ENCODE measurements at regions not wholly inside any gene's neighbourhood (a gene's known extent, or its start where the extent isn't known, plus 50 kb on each side); places are given as distances from the start of the nearest gene placed in this dataset.
"Not testable (repeated sequence)": the region's sequence is repeated elsewhere in the genome, so short reads cannot be mapped to it uniquely, and the experiment has no call there.

DNA sequence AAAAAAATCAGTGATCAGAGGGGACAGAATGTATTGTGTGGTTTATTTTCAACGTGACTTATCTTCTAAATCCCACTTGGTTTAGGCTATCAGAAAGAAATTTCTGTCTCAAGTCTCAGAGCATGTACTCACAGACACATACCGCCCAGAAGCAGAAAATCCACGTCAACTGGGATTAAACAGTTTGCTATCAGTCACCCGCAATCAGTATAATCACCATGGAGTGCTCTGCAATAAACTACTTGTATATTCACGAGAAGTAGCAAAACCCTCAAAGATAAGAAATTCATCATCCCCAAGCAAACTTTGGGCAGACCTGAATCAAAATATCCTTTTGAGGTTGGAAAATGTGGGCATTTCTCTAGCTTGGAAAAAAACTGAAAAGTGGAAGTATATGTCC is 259.1 kb downstream of the FGFR2 start:
- DNase-seq = no peak

DNA sequence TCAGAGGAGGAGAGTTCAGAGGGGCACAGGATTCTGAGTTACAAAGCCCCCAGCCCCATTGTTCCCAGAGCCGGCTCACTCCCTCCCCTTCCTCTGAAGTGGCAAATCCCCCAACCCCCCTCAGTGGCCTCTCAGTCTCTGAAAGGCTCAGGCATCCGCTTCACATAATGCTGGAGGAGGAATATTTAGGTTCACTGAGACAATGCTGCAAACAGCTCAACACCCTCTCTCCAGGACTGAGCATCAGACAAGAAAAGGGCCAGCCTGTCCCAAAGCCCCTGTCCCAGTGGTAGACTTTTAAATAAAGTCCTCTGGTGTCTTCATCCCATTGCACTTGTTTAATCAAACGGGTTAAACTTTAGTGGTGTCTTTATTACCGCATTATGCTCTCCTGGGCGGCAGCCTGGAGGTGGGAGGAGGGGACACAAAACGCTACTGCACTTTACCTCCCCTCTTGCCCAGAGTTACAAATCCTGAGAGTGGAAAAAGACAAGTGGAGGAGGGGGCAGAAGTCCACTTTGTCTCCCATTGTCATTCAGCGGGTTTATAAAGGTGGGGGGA is 257.9 kb downstream of the FGFR2 start:
- DNase-seq = no peak

DNA sequence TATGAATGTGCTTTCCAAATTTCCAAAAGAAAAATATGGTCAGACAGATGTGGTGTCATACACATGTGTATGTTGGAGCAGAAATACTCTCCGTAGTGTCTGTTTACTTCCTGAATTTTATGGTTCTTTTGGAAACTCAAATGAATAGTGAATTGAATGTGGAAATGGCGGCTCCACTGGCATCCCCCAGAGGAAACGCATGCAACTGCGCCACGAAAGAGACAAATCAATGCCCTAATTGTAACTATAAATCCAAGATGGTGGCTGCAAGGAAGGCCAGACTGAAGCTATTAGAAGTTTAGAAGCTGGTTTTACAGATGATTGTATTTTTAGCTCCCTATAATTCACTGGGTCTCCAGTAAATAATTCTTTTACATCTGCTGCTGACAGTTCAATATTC is 246.7 kb downstream of the FGFR2 start:
- DNase-seq = no peak

DNA sequence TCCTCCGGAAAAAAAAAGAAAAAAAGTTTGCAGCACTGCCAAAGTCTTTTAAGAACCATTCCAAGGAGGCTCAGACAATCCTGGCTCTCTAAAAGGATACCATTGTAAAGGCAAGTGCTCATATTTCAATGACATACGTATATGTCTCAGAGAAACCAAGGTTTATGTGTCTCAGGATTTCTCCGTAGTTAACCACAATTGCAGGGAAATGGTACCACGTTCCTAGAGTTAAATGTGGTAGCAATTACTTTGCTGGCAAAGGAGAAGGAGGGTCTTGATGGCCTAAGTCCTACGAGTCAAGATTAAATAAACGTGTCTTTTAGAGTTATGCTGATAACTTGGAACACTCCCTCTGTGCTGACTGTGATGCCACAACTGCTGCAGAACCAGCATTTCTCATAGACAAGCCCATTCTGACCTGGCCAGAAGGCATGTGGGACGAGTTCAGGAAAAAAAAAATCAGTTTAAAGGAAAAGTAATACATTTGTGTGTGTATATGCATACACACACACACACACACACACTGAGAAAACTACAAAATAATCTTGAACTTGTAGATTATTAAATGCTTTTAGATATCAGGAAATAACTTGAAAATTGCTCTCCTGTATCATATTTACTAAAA is 245.9 kb downstream of the FGFR2 start:
- DNase-seq = peak; percentile 3

DNA sequence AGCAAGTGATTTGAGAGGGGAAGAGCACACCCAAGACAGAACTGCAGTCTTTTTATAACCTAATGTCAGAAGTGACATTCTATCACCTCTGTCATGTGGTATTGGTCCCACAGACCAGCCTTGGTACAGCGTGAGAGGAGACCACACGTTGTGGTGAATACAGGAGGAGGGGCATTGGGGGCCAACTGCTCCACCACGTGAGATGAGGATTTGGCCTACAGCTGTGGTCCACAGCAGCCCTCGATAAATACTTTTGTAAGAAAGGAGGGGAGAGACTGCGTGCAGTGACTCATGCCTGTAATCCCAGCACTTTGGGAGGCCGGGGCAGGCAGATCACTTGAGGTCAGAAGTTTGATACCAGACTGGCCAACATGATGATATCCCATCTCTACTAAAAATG is 243.1 kb downstream of the FGFR2 start:
- DNase-seq = no peak

DNA sequence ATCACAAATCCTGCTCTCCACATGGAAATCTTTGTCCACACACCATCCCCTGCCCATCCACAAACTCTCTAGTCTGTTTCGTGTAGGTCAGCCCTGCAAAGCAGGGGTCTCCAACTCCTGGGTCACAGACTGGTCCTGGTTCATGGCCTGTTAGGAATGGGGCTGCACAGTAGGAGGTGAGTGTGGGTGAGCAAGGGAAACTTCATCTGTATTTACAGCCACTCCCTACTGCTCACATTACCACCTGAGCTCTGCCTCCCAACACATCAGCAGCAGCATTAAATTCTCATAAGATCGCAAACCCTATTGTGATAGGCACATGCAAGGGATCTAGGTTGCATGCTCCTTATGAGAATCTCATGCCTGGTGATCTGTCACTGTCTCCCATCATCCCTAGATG is 242.1 kb downstream of the FGFR2 start:
- no peak for DNase-seq

DNA sequence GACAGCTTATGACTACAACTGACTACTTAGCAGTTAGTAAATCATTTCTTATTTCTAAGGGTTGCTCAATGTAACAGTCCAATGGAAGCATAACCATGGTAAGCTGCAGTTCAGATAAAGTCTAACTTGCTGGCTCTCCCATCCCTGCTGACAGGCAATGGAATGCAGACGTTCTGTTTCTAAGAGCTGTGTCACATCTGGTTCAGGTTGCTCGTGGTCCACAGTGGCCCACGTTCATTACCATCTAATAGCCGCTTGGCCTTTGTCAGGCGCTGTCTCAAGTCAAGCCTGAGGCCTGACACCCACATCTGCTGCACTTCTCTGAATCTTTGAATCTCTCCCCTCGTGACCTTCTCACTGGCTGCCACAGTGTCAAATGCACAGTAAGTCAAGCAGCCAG is 240.8 kb downstream of the FGFR2 start:
- DNase-seq = no peak

DNA sequence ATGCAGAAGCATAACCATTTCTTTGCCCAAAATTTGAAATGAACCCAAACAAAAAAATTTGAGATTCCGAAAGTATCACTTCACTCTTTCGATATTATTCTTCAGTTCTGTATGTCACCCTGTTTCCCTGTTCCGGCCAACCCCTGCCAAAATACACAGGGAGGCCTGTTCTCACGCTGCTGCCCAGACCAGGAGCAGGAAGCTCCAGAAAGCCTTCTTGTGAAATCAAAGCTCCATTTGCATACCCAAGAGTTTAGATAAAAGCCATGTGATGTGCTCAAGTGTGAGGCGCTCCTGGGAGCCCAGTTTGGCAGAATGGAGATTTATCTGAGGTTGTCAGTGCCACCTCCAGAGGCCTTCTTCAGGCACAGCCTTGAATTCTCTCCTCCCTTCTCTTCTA is 236.2 kb downstream of the FGFR2 start:
- no peak for DNase-seq

DNA sequence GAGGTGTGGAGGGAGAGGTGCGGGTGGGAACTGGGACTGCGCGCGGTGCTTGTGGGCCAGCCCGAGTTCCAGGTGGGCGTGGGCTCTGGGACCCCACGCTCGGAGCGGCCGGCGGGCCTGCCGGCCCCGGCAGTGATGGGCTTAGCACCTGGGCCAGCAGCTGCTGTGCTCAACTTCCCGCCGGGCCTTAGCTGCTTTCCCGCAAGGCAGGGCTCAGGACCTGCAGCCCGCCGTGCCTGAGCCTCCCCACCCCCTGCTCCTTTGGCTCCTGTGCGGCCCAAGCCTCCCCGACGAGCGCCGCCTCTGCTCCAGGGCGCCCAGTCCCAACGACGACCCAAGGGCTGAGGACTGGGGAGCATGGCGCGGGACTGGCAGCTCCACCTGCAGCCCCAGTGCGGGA is 232.7 kb downstream of the FGFR2 start:
- no peak for DNase-seq

DNA sequence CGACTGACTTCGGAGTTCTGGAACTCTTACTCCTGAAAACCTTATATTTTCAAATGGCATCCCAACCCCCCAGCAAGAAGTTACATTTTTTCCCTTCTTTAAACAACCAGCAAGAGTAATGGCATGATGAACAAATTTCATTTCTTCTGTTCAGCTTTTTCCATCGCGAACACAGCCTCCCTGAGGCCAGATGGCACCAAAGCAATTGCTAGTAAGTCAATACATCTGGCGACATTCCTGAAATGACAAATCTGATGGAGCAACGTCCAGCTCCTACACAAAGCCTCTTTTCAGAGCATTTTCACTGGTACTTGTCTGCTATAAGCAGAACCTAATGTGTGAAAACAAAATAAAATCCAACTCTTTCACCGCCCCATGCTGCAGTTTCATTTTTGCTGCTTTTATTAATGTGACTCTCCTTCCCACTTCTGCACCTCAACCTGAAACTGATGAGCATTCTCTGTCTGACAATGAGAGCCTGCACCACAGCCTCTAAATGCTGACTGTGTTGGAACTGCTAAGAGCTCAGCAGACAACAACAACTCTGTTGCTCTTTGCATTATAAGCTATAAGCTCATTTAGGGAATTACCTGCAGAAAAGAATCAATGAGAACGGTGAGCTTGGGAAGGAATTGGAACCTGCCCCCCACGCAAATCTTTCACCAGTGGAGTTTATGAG is 229.8 kb downstream of the FGFR2 start:
- no peak for DNase-seq

DNA sequence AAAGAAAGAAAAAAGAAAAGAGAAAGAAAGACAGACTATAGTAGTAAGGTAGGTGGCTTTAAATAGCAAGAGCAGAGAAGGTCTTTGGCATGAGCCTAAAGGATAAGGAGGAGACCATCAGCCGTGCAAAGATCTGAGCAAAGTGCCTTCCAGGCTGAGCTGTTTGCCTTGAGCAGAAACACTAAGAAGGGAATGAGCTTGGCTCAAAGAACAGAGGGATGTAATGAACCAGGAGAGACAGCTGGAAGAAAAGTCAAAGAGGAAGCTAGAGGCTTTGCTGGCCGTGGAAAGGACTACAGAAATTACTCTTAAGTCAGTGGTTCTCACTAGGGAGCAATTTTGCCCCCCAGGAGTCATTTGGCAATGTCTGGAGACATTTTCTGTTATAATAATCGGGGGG is 228.6 kb downstream of the FGFR2 start:
- no peak for DNase-seq

DNA sequence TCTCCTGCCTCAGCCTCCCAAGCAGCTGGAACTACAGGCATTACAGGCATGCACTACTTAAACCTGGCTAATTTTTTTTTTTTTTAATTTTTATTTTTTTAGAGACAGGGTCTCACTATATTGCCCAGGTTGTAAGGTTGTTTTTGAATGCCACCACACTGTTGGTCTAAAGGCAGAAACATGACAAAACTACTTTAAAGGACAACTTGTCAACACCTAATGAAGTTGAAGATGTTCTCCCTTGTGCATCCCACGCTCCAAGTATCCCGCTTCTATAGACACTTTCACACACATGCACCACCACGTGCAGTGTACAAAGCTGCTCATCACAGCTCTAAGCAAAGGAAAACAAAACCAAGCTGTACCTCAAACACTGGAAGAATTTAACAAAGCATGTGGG is 226.4 kb downstream of the FGFR2 start:
- DNase-seq = no peak

DNA sequence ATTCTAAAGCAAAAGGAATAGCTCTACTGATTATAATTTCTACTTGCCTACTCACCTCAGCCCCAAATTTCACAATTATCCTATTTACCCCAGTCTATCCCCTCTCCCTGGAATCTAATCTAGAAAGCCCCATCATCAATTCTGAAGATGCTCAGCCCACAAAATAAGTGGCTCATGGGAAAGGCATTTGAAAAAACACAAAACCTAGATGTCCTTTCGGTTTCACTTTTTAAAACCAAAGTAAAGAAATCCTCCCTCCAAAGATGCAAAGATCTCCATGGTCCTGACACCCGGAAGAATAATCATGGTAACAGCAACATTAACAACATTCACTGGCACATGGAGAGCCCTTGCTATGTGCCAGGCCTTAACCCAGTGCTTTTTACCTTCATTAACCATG is 224.8 kb downstream of the FGFR2 start:
- no peak for DNase-seq

DNA sequence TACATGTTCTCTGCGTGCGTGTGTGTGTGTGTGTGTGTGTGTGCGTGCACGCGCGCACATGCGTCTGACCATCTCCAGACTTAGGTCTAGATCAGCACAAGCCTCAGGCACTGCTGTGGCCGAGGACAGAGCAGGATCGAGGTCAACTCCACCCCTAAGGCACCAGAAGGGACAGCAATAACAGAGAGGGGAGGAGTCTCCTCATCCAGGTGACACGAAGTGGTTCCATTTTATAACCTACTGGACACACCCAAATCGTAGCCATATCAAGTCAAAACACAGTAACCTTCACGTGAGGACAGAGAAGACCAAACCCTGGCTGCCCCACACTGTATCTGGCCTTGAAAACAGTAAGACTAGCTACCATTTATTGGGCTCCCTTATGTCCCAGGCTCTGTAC is 224.1 kb downstream of the FGFR2 start:
- no peak for DNase-seq

DNA sequence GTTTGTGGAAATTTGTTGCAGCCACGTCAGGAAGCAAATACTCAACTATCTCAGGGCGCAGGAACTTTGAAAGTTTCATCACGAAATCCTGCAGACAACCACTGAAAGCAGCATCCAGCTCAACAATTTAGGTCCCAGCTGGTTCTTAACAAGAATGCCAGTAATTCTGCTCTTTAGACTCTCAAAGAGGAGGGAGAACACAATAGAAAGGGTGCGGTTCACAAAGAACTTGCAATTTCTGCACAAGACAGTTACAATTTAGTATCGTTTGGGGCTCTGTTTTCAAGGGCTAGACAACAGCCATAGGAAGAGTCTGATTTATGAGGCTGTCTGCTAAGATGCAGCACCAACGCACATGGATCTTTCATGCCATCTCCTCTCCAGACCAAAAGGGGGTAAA is 223.1 kb downstream of the FGFR2 start:
- no peak for DNase-seq

DNA sequence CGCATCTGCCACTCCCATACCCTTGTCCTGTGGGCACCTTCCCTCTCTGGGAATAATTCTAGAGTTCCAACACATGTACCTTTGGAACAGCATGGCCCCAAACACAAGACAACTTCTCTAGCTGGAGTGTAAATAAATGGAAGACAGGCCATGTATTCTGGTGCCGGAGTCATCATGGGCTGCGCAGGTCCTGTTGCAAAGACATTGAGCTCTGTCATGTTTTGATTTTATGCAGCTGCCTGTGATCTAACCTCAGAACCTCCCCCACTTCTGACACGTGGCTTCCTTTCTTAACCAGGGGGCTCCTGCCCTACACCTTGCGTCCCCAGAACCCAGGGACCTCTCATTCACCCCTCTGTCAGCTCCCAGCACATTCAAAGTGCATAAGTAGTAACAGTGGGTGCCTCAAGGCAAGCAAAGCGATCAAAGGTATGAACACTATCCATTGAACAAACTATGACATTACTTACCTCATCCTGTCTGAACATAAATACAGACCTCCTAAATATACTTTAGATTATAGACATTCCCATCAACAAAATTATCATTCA is 219.9 kb downstream of the FGFR2 start:
- no peak for DNase-seq

DNA sequence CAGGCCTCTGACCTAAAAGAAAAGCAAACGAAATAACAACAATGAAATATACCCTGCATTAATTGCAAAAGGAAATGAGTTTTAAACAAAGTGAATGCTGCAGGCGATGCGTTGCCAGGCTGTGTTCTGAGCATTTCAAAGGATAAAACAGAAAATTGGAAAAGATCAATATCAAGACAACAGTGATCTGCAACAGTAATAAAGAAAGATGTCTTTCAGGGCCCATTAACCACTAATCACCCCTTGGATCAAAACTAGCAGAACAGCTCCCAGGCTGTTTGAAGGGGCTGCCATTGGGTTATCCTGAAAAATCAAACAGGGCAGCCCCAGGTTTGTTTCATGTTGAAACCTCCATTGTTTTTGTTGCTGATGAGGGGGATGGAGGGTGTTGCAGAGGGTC is 219.2 kb downstream of the FGFR2 start:
- no peak for DNase-seq

DNA sequence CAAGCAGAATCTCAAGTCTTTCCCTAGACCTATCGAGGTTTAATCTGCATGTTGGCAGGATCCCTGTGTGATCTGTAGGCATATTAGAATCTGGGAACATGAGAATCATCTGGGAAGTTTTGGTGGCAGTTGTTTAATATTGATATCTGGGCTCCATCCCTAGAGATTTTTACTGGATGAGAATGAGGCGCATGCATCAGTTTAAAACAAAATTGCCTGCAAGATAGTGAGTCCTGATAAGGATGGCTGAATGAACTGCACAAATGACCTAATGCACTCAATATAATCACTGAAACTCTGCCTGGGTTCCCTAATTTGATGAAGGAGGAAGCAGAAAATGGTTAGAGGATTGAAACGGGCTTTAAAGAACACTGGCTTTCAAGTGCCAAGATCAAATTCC is 218.0 kb downstream of the FGFR2 start:
- no peak for DNase-seq

DNA sequence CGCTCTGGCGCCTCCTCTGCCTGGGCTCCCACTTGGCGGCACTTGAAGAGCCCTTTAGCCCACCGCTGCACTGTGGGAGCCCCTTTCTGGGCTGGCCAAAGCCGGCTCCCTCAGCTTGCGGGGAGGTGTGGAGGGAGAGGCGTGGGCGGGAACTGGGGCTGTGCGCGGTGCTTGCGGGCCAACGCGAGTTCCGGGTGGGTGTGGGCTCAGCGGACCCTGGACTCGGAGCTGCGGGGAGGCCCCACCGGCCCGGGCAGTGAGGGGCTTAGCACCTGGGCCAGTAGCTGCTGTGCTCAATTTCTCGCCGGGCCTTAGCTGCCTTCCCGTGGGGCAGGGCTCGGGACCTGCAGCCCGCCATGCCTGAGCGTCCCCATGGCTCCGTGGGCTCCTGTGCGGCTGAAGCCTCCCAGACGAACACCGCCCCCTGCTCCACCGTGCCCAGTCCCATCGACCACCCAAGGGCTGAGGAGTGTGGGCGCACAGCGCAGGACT is 216.2 kb downstream of the FGFR2 start:
- not testable (repeated sequence) for DNase-seq

DNA sequence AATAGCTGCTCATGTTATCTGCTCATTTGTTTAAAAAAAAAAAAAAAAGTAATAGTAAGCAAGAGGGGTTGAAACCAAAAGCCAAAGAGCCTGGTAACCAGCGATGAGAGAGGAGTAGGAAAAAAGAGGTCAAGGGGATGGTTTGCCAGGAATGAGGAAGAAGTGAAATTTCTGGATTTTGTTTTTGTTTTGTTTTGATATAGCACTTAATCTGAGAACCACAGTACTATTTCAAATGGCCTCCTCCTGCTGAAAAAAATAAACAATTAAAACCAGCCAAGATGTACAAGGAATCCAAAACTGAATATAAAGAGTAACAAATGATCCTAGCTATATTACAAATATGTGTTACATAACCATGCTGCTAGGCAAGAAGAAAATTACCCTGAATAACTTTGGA is 213.1 kb downstream of the FGFR2 start:
- no peak for DNase-seq

DNA sequence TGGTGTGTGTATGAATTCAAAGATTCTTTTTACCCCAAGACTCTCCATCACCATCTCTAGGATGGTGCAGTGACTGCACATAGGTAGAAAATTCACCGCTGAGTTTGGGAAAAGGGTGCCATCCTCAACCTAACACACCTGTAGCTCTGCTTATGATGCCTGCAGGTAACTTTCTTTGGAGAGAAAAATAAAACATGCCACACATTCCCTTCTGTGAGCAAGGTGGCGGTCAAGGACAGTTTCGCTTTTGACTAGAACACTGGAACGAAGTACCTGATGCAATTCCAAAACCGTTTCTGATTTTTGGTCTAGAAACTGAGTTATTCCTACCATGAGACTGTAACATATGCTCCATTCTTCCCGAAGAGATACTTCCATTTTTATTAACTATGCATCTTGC is 205.6 kb downstream of the FGFR2 start:
- no peak for DNase-seq

DNA sequence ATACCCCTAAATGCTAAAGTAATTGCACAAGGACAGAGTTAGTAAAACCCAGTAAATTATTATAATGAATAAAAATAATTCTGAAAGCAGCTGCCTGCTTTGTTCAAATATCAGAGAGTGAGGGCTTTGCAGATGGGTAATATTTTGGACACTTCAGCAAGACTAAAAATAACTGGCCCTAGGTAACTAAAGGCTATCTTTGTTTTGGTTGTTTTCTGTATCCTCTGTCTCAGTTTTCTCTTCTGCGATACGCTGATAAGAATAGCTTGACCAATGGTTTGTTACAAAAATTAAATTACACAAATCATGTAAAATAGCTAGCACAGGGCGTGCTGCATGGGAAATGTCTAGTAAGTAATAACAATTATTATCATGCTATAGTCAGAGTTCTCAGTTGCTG is 204.7 kb downstream of the FGFR2 start:
- DNase-seq = no peak

DNA sequence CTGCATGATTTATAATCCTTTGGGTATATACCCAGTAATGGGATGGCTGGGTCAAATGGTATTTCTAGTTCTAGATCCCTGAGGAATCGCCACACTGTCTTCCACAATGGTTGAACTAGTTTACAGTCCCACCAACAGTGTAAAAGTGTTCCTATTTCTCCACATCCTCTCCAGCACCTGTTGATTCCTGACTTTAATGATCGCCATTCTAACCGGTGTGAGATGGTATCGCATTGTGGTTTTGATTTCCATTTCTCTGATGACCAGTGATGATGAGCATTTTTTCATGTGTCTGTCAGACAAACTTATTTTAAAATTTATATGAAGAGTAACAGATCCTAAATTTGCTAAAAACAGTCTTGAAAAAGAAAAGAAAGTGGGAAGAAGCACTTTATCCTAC is 197.7 kb downstream of the FGFR2 start:
- DNase-seq = not testable (repeated sequence)

DNA sequence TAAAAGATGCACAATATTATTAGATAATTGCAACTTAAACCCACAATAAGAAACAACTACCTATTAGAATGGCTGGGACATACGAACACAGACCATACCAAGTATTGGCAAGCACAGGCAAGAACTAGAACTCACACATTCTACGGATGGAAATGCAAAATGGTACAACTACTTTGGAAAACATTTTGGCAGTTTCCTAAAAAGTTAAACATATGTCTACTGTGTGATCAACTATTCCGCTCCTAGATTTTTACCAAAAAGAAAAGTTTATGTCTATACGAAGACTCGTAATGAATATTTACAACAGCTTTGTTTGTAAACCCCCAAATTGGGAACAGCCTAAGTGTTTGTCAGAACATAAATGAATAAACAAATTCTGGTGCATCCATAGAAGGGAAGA is 194.7 kb downstream of the FGFR2 start:
- no peak for DNase-seq
